ENCODE measurements at regions not wholly inside any gene's neighbourhood (a gene's known extent, or its start where the extent isn't known, plus 50 kb on each side); places are given as distances from the start of the nearest gene placed in this dataset.
"Not testable (repeated sequence)": the region's sequence is repeated elsewhere in the genome, so short reads cannot be mapped to it uniquely, and the experiment has no call there.

GRCh38 chr13:74270018-74270417, 135.8 kb upstream of the KLF12 start:
- no peak for DNase-seq (ENCODE audit: low spot score)
- TF ChIP-seq, protein P1, sequence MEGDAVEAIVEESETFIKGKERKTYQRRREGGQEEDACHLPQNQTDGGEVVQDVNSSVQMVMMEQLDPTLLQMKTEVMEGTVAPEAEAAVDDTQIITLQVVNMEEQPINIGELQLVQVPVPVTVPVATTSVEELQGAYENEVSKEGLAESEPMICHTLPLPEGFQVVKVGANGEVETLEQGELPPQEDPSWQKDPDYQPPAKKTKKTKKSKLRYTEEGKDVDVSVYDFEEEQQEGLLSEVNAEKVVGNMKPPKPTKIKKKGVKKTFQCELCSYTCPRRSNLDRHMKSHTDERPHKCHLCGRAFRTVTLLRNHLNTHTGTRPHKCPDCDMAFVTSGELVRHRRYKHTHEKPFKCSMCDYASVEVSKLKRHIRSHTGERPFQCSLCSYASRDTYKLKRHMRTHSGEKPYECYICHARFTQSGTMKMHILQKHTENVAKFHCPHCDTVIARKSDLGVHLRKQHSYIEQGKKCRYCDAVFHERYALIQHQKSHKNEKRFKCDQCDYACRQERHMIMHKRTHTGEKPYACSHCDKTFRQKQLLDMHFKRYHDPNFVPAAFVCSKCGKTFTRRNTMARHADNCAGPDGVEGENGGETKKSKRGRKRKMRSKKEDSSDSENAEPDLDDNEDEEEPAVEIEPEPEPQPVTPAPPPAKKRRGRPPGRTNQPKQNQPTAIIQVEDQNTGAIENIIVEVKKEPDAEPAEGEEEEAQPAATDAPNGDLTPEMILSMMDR (IDR thresholded peaks at IDR 0.05; ENCODE audit: extremely low read depth, missing control alignments) = no peak

DNA sequence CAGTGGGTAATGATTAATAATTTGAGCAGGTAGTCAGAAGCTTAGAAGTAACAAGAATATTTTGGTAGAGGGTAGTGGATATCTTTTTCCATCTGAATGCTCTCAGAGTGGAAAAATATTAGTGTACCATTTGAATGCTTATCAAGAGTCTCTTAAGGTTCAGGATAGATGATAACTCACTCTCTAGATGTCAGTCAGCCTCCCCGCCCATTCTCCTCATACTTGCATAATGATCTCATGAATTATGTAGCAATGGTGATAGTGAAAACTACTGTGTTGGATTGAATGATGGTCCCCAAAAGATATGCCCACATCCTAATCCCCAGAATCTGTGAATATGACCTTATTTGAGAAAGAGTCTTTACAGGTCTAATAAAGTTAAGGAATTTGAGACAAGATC, 132.7 kb upstream of the KLF12 start:
- TF ChIP-seq, protein P1 (IDR thresholded peaks at IDR 0.05; ENCODE audit: extremely low read depth, missing control alignments) = no peak
- DNase-seq (ENCODE audit: low spot score) = no peak

DNA sequence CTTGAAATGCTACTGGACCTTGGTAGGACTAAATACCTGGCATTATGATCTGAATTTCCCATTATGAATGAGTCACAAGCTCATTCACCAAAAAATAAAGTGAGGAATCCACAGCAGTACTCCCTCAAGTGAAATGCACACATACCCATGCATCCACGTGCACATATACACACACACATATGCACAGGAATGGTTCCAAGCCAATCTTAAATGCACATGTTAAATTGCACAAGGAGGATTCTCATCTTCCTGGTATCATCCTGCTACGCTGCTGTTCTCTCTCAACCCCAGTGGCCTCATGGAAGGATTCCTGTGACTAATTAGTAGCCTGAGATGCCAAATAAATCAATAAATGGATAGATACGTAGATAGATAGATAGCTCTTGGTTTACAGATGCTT, 132.1 kb upstream of the KLF12 start:
- DNase-seq (ENCODE audit: low spot score) = no peak
- TF ChIP-seq, protein P1 (IDR thresholded peaks at IDR 0.05; ENCODE audit: extremely low read depth, missing control alignments) = no peak

GRCh38 chr13:74264333-74264732, 130.1 kb upstream of the KLF12 start:
- no peak for DNase-seq (ENCODE audit: low spot score)
- TF ChIP-seq, protein P1 (IDR thresholded peaks at IDR 0.05; ENCODE audit: extremely low read depth, missing control alignments) = no peak

DNA sequence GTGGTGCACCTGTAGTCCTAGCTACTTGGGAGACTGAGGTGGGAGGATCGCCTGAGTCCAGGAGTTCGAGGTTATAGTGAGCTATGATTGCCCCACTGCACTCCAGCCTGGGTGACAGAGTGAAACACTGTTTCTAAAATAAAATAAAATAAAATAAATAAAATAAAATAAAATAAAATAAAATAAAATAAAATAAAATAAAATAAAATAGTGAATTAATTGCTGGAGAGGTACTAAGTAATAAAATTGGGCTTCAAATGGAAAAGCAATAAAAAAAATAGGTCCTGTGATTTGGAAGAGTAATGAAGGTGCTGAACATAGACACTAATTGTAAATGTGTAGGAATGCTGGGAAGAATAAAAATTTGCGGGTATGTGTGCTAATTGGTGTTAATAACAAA, 126.2 kb upstream of the KLF12 start:
- DNase-seq (ENCODE audit: low spot score) = not testable (repeated sequence)

- no peak for DNase-seq (ENCODE audit: low spot score)
- TF ChIP-seq, protein P1 (IDR thresholded peaks at IDR 0.05; ENCODE audit: extremely low read depth, missing control alignments) = no peak
Measured at GRCh38 chr13:74259641-74260040, 125.4 kb upstream of the KLF12 start.

DNA sequence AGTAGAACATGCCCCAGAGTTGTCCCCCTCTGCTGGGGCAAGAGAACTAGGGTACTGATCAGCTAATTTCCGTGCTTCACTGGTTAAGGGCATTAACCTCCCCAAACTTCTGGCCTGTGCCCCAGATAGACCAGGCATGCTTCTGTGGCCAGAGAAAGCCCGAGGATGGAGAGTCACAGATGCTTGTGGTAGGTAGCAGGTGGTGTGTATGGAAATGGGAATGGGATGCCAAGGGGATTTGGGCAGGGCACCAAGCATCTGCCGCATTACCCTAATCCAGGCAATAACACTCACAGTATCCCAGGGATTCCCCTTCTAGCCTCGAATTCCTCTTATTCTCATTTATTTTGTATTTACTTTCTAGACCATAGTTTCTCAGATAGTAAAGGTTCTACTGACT, 124.8 kb upstream of the KLF12 start:
- DNase-seq (ENCODE audit: low spot score) = no peak
- TF ChIP-seq, protein P1 (IDR thresholded peaks at IDR 0.05; ENCODE audit: extremely low read depth, missing control alignments) = no peak

- no peak for DNase-seq (ENCODE audit: low spot score)
- TF ChIP-seq, protein P1 (IDR thresholded peaks at IDR 0.05; ENCODE audit: extremely low read depth, missing control alignments) = no peak
Measured at GRCh38 chr13:74256969-74257368, 122.8 kb upstream of the KLF12 start.
